ENCODE measurements at regions not wholly inside any gene's neighbourhood (a gene's known extent, or its start where the extent isn't known, plus 50 kb on each side); places are given as distances from the start of the nearest gene placed in this dataset.

DNA sequence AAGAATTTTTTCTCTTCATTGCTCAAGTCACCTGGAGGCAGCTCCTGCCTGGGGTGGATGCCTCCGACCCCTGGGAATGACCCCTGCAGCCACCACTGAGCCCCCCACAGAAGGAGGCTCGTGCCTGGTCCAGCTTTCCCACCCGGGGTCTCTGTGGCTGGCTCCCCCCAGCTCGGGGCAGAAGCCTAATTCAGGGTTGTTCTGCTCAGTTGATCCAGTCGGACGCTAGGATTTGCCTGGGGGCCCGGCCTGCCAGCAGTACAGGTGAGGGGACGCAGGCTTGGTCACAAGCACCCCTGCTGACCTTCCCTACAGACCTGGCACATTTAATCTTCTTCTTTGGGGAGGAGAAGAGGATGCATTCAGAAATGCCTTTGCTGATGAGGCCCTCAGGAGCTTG is 53.6 kb upstream of the POFUT2 start:
- CTCF ChIA-PET (ENCODE audit: unreplicated experiment) = no interaction called here
- no peaks in the 10 kb centered on the region for H3K36me3 ChIP-seq (ENCODE audit: insufficient read depth, low read length)
- intact Hi-C loops (cut with micrococcal nuclease; ENCODE audit: unreplicated experiment) = no loop called here

DNA sequence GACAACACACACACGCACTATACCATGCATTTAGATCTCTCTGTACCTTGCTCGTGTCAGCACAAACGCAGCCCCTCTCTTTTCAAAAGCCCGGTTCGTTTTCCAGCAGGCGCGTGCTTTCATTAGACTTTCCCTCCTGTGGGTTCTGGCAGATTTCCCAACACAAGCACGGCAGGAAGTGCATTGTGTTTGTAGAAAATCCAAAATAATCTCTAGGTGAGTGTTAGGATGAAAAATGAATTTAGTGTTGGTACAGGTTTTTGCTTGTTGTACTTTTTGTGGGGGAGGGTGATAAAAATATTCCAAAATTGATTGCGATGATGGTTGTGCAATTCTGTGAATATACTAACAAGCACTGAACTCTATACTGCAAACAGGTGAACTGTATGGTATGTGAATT is 54.1 kb upstream of the POFUT2 start:
- Histone ChIP-seq H3K36me3 (ENCODE audit: insufficient read depth, low read length) (no peaks in the 10 kb centered on the region), H3K9me2 (ENCODE audit: insufficient read depth, low read length) (no peaks in the 10 kb centered on the region), H3K4me2 (ENCODE audit: low read length) (no peak overlapping the region), H3K9me3 (ENCODE audit: low read length) (no peaks in the 10 kb centered on the region), H3K79me2 (ENCODE audit: insufficient read depth, low read depth, low read length) (no peaks in the 10 kb centered on the region), H3K4me3 (ENCODE audit: low read depth, low read length, poor library complexity, severe bottlenecking) (no peak overlapping the region), H3K27ac (ENCODE audit: low read depth, low read length, poor library complexity, severe bottlenecking) (no peak overlapping the region), H2AFZ (ENCODE audit: low read length) (no peak overlapping the region), H4K20me1 (ENCODE audit: insufficient read depth, low read length) (no peaks in the 10 kb centered on the region), H3K4me1 (ENCODE audit: insufficient read depth, low read length, poor library complexity, severe bottlenecking) (no peaks in the 10 kb centered on the region)
- POLR2A ChIA-PET = no interaction called here
- CTCF ChIA-PET (ENCODE audit: unreplicated experiment) = no interaction called here
- TF ChIP-seq EZH2phosphoT487 (IDR thresholded peaks at IDR 0.05; ENCODE audit: borderline replicate concordance, low read depth, low read length) = no peak
- TF ChIP-seq, protein P1, sequence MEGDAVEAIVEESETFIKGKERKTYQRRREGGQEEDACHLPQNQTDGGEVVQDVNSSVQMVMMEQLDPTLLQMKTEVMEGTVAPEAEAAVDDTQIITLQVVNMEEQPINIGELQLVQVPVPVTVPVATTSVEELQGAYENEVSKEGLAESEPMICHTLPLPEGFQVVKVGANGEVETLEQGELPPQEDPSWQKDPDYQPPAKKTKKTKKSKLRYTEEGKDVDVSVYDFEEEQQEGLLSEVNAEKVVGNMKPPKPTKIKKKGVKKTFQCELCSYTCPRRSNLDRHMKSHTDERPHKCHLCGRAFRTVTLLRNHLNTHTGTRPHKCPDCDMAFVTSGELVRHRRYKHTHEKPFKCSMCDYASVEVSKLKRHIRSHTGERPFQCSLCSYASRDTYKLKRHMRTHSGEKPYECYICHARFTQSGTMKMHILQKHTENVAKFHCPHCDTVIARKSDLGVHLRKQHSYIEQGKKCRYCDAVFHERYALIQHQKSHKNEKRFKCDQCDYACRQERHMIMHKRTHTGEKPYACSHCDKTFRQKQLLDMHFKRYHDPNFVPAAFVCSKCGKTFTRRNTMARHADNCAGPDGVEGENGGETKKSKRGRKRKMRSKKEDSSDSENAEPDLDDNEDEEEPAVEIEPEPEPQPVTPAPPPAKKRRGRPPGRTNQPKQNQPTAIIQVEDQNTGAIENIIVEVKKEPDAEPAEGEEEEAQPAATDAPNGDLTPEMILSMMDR (conservative IDR thresholded peaks at IDR 0.05; ENCODE audit: low read length) = no peak
- intact Hi-C loops (cut with micrococcal nuclease; ENCODE audit: unreplicated experiment) = no loop called here
- no peak for DNase-seq (ENCODE audit: low spot score)
- BruUV-seq (replicated peaks) = no TSS peak

More for the DNA sequence above, 53.6 kb upstream of the POFUT2 start:
- Histone ChIP-seq H4K20me1 (ENCODE audit: insufficient read depth, low read length) (no peaks in the 10 kb centered on the region), H3K4me2 (ENCODE audit: low read length) (no peak overlapping the region), H2AFZ (ENCODE audit: low read length) (no peak overlapping the region), H3K9me3 (ENCODE audit: low read length) (no peaks in the 10 kb centered on the region), H3K4me1 (ENCODE audit: insufficient read depth, low read length, poor library complexity, severe bottlenecking) (no peaks in the 10 kb centered on the region), H3K79me2 (ENCODE audit: insufficient read depth, low read depth, low read length) (no peaks in the 10 kb centered on the region), H3K9me2 (ENCODE audit: insufficient read depth, low read length) (no peaks in the 10 kb centered on the region), H3K27ac (ENCODE audit: low read depth, low read length, poor library complexity, severe bottlenecking) (no peak overlapping the region), H3K4me3 (ENCODE audit: low read depth, low read length, poor library complexity, severe bottlenecking) (no peak overlapping the region)
- POLR2A ChIA-PET = no interaction called here
- no TSS peak for BruUV-seq (replicated peaks)
- TF ChIP-seq, protein P1 (conservative IDR thresholded peaks at IDR 0.05; ENCODE audit: low read length) = no peak
- TF ChIP-seq EZH2phosphoT487 (IDR thresholded peaks at IDR 0.05; ENCODE audit: borderline replicate concordance, low read depth, low read length) = no peak
- DNase-seq (ENCODE audit: low spot score) = no peak

DNA sequence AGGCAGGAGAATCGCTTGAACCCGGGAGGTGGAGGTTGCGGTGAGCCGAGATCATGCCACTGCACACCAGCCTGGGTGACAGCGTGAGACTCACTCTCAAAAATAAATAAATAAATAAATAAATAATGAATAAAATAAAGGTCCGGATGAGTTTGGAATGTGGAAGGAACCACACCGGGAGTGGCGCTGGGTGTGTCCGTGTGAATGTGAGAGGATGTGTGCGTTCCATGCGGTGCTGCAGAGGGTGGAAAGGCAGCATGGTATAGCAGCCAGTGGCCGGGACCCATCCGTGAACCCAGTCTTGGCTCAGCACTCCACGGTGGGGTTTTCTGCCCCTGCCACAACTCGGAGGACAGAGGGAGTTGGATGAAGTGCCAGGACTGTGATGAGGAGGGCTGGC is 56.2 kb upstream of the POFUT2 start:
- CTCF ChIA-PET (ENCODE audit: unreplicated experiment) = no interaction called here
- no peak overlapping the region for H3K4me2 ChIP-seq (ENCODE audit: low read length)
- H4K20me1 ChIP-seq (ENCODE audit: insufficient read depth, low read length) = no peaks in the 10 kb centered on the region
- no peaks in the 10 kb centered on the region for H3K9me2 ChIP-seq (ENCODE audit: insufficient read depth, low read length)
- no peaks in the 10 kb centered on the region for H3K4me1 ChIP-seq (ENCODE audit: insufficient read depth, low read length, poor library complexity, severe bottlenecking)
- no peaks in the 10 kb centered on the region for H3K9me3 ChIP-seq (ENCODE audit: low read length)
- H2AFZ ChIP-seq (ENCODE audit: low read length) = no peak overlapping the region
- H3K79me2 ChIP-seq (ENCODE audit: insufficient read depth, low read depth, low read length) = no peaks in the 10 kb centered on the region
- intact Hi-C loops (cut with micrococcal nuclease; ENCODE audit: unreplicated experiment) = no loop called here
- POLR2A ChIA-PET = interaction anchor here (0.5 kb wide), 1 partner anchor 8 kb away, joined by 3 read pairs; no protein-coding TSS in a partner anchor
- TF ChIP-seq, protein P1 (conservative IDR thresholded peaks at IDR 0.05; ENCODE audit: low read length) = no peak
- TF ChIP-seq EZH2phosphoT487 (IDR thresholded peaks at IDR 0.05; ENCODE audit: borderline replicate concordance, low read depth, low read length) = no peak
- BruUV-seq (replicated peaks) = no TSS peak
- H3K27ac ChIP-seq (ENCODE audit: low read depth, low read length, poor library complexity, severe bottlenecking) = no peak overlapping the region
- no peak for DNase-seq (ENCODE audit: low spot score)
- no peak overlapping the region for H3K4me3 ChIP-seq (ENCODE audit: low read depth, low read length, poor library complexity, severe bottlenecking)
- H3K36me3 ChIP-seq (ENCODE audit: insufficient read depth, low read length) = no peaks in the 10 kb centered on the region
